Heart left ventricle (tissue), 16 donors: ENCODE measurements at regions not wholly inside any gene's neighbourhood (a gene's known extent, or its start where the extent isn't known, plus 50 kb on each side); places are given as distances from the start of the nearest gene placed in this dataset.

Experiments used
- ATAC-seq, 4 donors: fragments of 200-7000 bp; cut with Tn5 transposase; one replicate each; pipeline ENCODE4 v1.9.1; 2020 to 2022; ENCODE audit warnings: moderate library complexity in 4 of 4, mild to moderate bottlenecking in 3 of 4, moderate number of reproducible peaks in 1 of 4
- DNase-seq, 5 donors: peaks; one replicate each; pipeline ENCODE4 v3.0.0-alpha.2; 2020
- H3K27ac ChIP-seq, 12 donors: fragments of 200-600 bp; sonication (generic) in 4 of 12; one replicate each; pipeline versions ENCODE4 v1.5.0 to v1.8.0; 2016 to 2022; ENCODE audit warnings: mild to moderate bottlenecking in 2 of 12
- H3K27me3 ChIP-seq, 9 donors: fragments of 200-600 bp; sonication (generic) in 2 of 9; one replicate each; pipeline versions ENCODE4 v1.5.1 to v1.8.0; 2016 to 2022; ENCODE audit warnings: mild to moderate bottlenecking in 3 of 9
- H3K36me3 ChIP-seq, 9 donors: fragments of 200-600 bp; sonication (generic) in 2 of 9; one replicate each; pipeline versions ENCODE4 v1.5.0 to v1.8.0; 2018 to 2022; ENCODE audit warnings: mild to moderate bottlenecking in 2 of 9
- H3K4me1 ChIP-seq, 12 donors: fragments of 200-600 bp; sonication (generic) in 4 of 12; one replicate each; pipeline versions ENCODE4 v1.5.0 to v1.8.0; 2016 to 2022; ENCODE audit warnings: mild to moderate bottlenecking in 3 of 12
- H3K4me3 ChIP-seq, 12 donors: fragments of 200-600 bp; sonication (generic) in 4 of 12; one replicate each; pipeline versions ENCODE4 v1.5.0 to v1.8.0; 2017 to 2022; ENCODE audit warnings: mild to moderate bottlenecking in 9 of 12, moderate library complexity in 4 of 12
- H3K9me3 ChIP-seq, 12 donors: fragments of 200-600 bp; sonication (generic) in 4 of 12; one replicate each; pipeline versions ENCODE4 v1.5.0 to v1.8.0; 2016 to 2022; ENCODE audit warnings: mild to moderate bottlenecking in 1 of 12
- POLR2A ChIP-seq, 2 donors: fragments of 450-650 bp; IDR thresholded peaks; one replicate each; pipeline ENCODE4 v1.6.1; 2017; ENCODE audit warnings: antibody characterized with exemption in 2 of 2, mild to moderate bottlenecking in 2 of 2, moderate library complexity in 2 of 2
- WGBS, 4 donors: extraction: QIAGEN DNeasy Blood & Tissue Kit in 2 of 4; methylation state at CpG; one replicate each; pipeline versions ENCODE4 v1.1.5 to v1.1.7; 2013 to 2018; 5-methylcytosine and 5-hydroxymethylcytosine counted together
- intact Hi-C, 10 donors: fragments of 100-400 bp; cut with DNase I; formaldehyde crosslinking; loops; one replicate each; pipeline versions ENCODE4 v1.11.1 to v1.14.2; 2022
- TF ChIP-seq, protein P1 (sequence below), 12 donors: fragments of 200-600 bp; sonication (generic) in 4 of 12; IDR thresholded peaks; one replicate each; pipeline versions ENCODE4 v1.5.0 to v1.8.0; 2018 to 2022; ENCODE audit warnings: antibody characterized with exemption in 12 of 12, mild to moderate bottlenecking in 5 of 12
- donor health status: ischemic (EF 13 %, LVEDD 7.1; RV severe dilation, severe dysfunction).
- donor health status: healthy with polysubstance abuse.
- donor health status: DM: no; HTN: yes; CAD: no.
- donor health status: DM: no; HTN: no; CAD: no.
- donor health status: ischemic (EF 25% LVEDD 6.9; RV normal size, moderate dysfunction).
- donor health status: ischemic (EF 25% LVEDD 5.7; RV mildly dilated, moderate dysfunction).
- donor health status: healthy.
- donor health status: DM: yes; HTN: yes; CAD: no.
- donor health status: ischemic (EF 35%, LVEDD 5.7; RV mildly dilated, moderate dysfunction).
- donor health status: nonischemic (EF 11% LVEDD 7.7; RV severe dilation, severe dysfunction).
- donor health status: DM: yes; HTN: yes; CAD: no.
- donor health status: PGD.
- donor health status: ischemic (EF 29% LVEDD 5.4; RV normal size, mild dysfunction).
- donor health status: nonischemic (EF 23%, LVEDD 6.1; RV moderate dilation, normal function).

- Histone ChIP-seq H3K36me3 (peaks cover 0 to 6% (median 0%) of the 10 kb centered on the region in 9 donors), H3K9me3 (no peaks in the 10 kb centered on the region), H3K4me1 (peaks cover 0 to 63% (median 15%) of the 10 kb centered on the region in 12 donors), H3K4me3 (peak overlapping the region in 10 of 12 donors; percentile 0 to 93 (median 72)), H3K27ac (peak overlapping the region; percentile 49 to 100 (median 92)), H3K27me3 (peaks cover 4 to 65% (median 20%) of the 10 kb centered on the region in 9 donors)
- TF ChIP-seq POLR2A (IDR thresholded peaks at IDR 0.05): no peak
- TF ChIP-seq, protein P1, sequence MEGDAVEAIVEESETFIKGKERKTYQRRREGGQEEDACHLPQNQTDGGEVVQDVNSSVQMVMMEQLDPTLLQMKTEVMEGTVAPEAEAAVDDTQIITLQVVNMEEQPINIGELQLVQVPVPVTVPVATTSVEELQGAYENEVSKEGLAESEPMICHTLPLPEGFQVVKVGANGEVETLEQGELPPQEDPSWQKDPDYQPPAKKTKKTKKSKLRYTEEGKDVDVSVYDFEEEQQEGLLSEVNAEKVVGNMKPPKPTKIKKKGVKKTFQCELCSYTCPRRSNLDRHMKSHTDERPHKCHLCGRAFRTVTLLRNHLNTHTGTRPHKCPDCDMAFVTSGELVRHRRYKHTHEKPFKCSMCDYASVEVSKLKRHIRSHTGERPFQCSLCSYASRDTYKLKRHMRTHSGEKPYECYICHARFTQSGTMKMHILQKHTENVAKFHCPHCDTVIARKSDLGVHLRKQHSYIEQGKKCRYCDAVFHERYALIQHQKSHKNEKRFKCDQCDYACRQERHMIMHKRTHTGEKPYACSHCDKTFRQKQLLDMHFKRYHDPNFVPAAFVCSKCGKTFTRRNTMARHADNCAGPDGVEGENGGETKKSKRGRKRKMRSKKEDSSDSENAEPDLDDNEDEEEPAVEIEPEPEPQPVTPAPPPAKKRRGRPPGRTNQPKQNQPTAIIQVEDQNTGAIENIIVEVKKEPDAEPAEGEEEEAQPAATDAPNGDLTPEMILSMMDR (IDR thresholded peaks at IDR 0.05): no peak
- WGBS, 4 donors: 36 to 49% (median 43%) methylated on average over 14 to 29 of the region's 29 CpGs
- no peak for DNase-seq
- intact Hi-C loops: no loop called here
- no peak for ATAC-seq
Measured at GRCh38 chr20:62555642-62556420, 80.0 kb upstream of the GATA5 start.

GRCh38 chr20:62557462-62557861 lies 81.7 kb upstream of the GATA5 start:
- peaks cover 0 to 64% (median 19%) of the 10 kb centered on the region in 9 donors for H3K27me3 ChIP-seq
- H3K9me3 ChIP-seq: no peaks in the 10 kb centered on the region
- DNase-seq (peak in 1 of 5 donors; percentile 64), ATAC-seq (peak in 2 of 4 donors; percentile 1)
- H3K27ac ChIP-seq: peak overlapping the region; percentile 17 to 100 (median 90)
- H3K4me3 ChIP-seq: peak overlapping the region in 5 of 12 donors; percentile 0 to 93 (median 4)
- WGBS, 4 donors: 20 to 61% (median 40%) methylated on average over 14 of the region's 14 CpGs
- peaks cover 0 to 11% (median 0%) of the 10 kb centered on the region in 9 donors for H3K36me3 ChIP-seq
- intact Hi-C loops: no loop called here
- TF ChIP-seq, protein P1 (IDR thresholded peaks at IDR 0.05): no peak
- TF ChIP-seq POLR2A (IDR thresholded peaks at IDR 0.05): no peak
- peaks cover 0 to 72% (median 19%) of the 10 kb centered on the region in 12 donors for H3K4me1 ChIP-seq

GRCh38 chr20:62557999-62558408 lies 82.2 kb upstream of the GATA5 start:
- peak in 1 of 5 donors; percentile 66 for DNase-seq
- H3K27me3 ChIP-seq: peaks cover 0 to 59% (median 18%) of the 10 kb centered on the region in 9 donors
- intact Hi-C loops: no loop called here
- H3K4me3 ChIP-seq: peak overlapping the region in 5 of 12 donors; percentile 0 to 15 (median 4)
- peak; percentile 5 to 21 (median 11) for ATAC-seq
- H3K36me3 ChIP-seq: peaks cover 0 to 11% (median 0%) of the 10 kb centered on the region in 9 donors
- H3K27ac ChIP-seq: peak overlapping the region; percentile 76 to 100 (median 90)
- WGBS, 4 donors: 22 to 35% (median 29%) methylated on average over 3 to 14 of the region's 14 CpGs
- H3K9me3 ChIP-seq: no peaks in the 10 kb centered on the region
- H3K4me1 ChIP-seq: peaks cover 0 to 77% (median 19%) of the 10 kb centered on the region in 12 donors
- TF ChIP-seq, protein P1 (IDR thresholded peaks at IDR 0.05): no peak
- no peak for TF ChIP-seq POLR2A (IDR thresholded peaks at IDR 0.05)

DNA sequence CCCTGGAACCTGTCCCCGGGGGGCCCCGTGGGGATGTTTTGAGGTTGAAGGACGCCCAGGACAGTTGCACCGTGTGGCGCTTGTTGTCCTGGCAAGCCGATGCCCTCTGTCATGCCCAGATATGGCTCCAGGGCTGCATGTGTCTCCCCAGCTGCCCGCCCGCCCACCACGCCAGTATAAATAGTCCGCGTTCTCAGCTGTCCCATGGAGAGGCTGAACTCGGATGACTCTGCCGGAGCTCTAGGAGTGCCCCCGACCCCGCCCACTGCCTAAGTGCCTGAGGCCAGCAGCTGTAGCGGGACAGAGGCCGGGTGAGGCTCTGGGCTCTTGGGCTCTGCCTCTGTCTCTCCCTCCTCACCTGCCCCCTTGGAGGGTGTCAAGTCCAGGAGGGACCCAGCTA lies 83.0 kb upstream of the GATA5 start:
- 42 to 55% (median 50%) methylated on average over 5 to 17 of the region's 17 CpGs for WGBS, 4 donors
- H3K27ac ChIP-seq: peak overlapping the region; percentile 67 to 100 (median 90)
- intact Hi-C loops: no loop called here

More for the DNA sequence above, 83.0 kb upstream of the GATA5 start:
- H3K4me3 ChIP-seq: peak overlapping the region in 3 of 12 donors; percentile 5 to 21 (median 20)
- H3K36me3 ChIP-seq: peaks cover 0 to 9% (median 0%) of the 10 kb centered on the region in 9 donors
- ATAC-seq (peak; percentile 58 to 77 (median 68)), DNase-seq (peak; percentile 81 to 90 (median 83))
- peaks cover 0 to 85% (median 19%) of the 10 kb centered on the region in 12 donors for H3K4me1 ChIP-seq
- TF ChIP-seq POLR2A (IDR thresholded peaks at IDR 0.05): peak; percentile 4 to 53
- TF ChIP-seq, protein P1 (IDR thresholded peaks at IDR 0.05): no peak
- no peaks in the 10 kb centered on the region for H3K9me3 ChIP-seq
- peaks cover 0 to 52% (median 15%) of the 10 kb centered on the region in 9 donors for H3K27me3 ChIP-seq
